ENCODE measurements at regions not wholly inside any gene's neighbourhood (a gene's known extent, or its start where the extent isn't known, plus 50 kb on each side); places are given as distances from the start of the nearest gene placed in this dataset.
"Not testable (repeated sequence)": the region's sequence is repeated elsewhere in the genome, so short reads cannot be mapped to it uniquely, and the experiment has no call there.

- DNase-seq: no peak
Measured at GRCh38 chr17:6893382-6894205, 62.1 kb upstream of the TEKT1 start.

- peak; percentile 26 to 48 for DNase-seq
Measured at GRCh38 chr17:6894206-6894528, 62.6 kb upstream of the TEKT1 start.

- no peak for DNase-seq
Measured at GRCh38 chr17:6901086-6901485, 69.6 kb upstream of the TEKT1 start.

GRCh38 chr17:6903326-6903900 is 71.9 kb upstream of the TEKT1 start:
- DNase-seq: no peak

GRCh38 chr17:6908807-6909206 is 77.3 kb upstream of the TEKT1 start:
- DNase-seq: no peak

- no peak for DNase-seq
Measured at GRCh38 chr17:6910987-6911603, 79.6 kb upstream of the TEKT1 start.

GRCh38 chr17:6912110-6913051 is 80.9 kb upstream of the TEKT1 start:
- DNase-seq: no peak

GRCh38 chr17:6913608-6914443 is 82.0 kb upstream of the ALOX12 start:
- peak; percentile 84 to 86 for DNase-seq

- DNase-seq: peak in 1 of 2 donors; percentile 7
Measured at GRCh38 chr17:6914711-6915110, 81.1 kb upstream of the ALOX12 start.

GRCh38 chr17:6915620-6916019 is 80.2 kb upstream of the ALOX12 start:
- DNase-seq: no peak

- DNase-seq: no peak
Measured at GRCh38 chr17:6919158-6919557, 76.7 kb upstream of the ALOX12 start.

GRCh38 chr17:6923385-6923784 is 72.5 kb upstream of the ALOX12 start:
- DNase-seq: no peak

GRCh38 chr17:6924208-6924607 is 71.6 kb upstream of the ALOX12 start:
- no peak for DNase-seq

GRCh38 chr17:6926667-6927066 is 69.2 kb upstream of the ALOX12 start:
- DNase-seq: no peak

GRCh38 chr17:6927290-6928126 is 68.3 kb upstream of the ALOX12 start:
- no peak for DNase-seq

GRCh38 chr17:6928193-6928592 is 67.7 kb upstream of the ALOX12 start:
- DNase-seq: no peak

GRCh38 chr17:6930749-6931148 is 65.1 kb upstream of the ALOX12 start:
- no peak for DNase-seq

- DNase-seq: not testable (repeated sequence)
Measured at GRCh38 chr17:6934544-6934943, 61.3 kb upstream of the ALOX12 start.

GRCh38 chr17:6936370-6937028 is 59.4 kb upstream of the ALOX12 start:
- no peak for DNase-seq

GRCh38 chr17:6938637-6939036 is 57.2 kb upstream of the ALOX12 start:
- DNase-seq: no peak

GRCh38 chr17:6940186-6940649 is 55.6 kb upstream of the ALOX12 start:
- no peak for DNase-seq
